OCI-LY3 (cell line): ENCODE measurements at regions not wholly inside any gene's neighbourhood (a gene's known extent, or its start where the extent isn't known, plus 50 kb on each side); places are given as distances from the start of the nearest gene placed in this dataset.

Experiments
- H2AFZ ChIP-seq: fragments of 200-600, 300-600 bp; shearing (Covaris generic); 2 replicates; pipeline ENCODE4 v1.6.0; 2014; ENCODE audit warnings: antibody characterized with exemption, low read depth, low read length
- H3K27ac ChIP-seq: fragments of 200-600, 300-600 bp; sonication (generic); 2 replicates; pipeline ENCODE4 v1.5.1; 2014; ENCODE audit warnings: mild to moderate bottlenecking, low read length, moderate library complexity, mixed read lengths
- H3K27me3 ChIP-seq: fragments of 200-600, 300-600 bp; sonication (generic); 2 replicates; pipeline ENCODE4 v1.6.1; 2014; ENCODE audit warnings: low read depth, low read length, mixed read lengths
- H3K36me3 ChIP-seq: fragments of 200-600, 300-600 bp; sonication (generic); replicated peaks from 2 replicates; pipeline ENCODE3; 2014; ENCODE audit warnings: low read depth, low read length, mixed read lengths
- H3K4me1 ChIP-seq: fragments of 300-600, 200-600 bp; sonication (generic); 2 replicates; pipeline ENCODE4 v1.6.1; 2014; ENCODE audit warnings: low read length, mixed read lengths
- H3K4me2 ChIP-seq: fragments of 200-600, 300-600 bp; sonication (generic); 2 replicates; pipeline ENCODE4 v1.6.1; 2014; ENCODE audit warnings: low read length, mixed read lengths
- H3K4me3 ChIP-seq: fragments of 300-600, 200-600 bp; sonication (generic); 2 replicates; pipeline ENCODE4 v1.5.1; 2014; ENCODE audit warnings: antibody characterized with exemption, mild to moderate bottlenecking, low read length, moderate library complexity
- H3K79me2 ChIP-seq: fragments of 300-600, 200-600 bp; shearing (Covaris generic); 2 replicates; pipeline ENCODE4 v1.6.1; 2014; ENCODE audit warnings: mild to moderate bottlenecking, low read length, mixed read lengths
- H3K9ac ChIP-seq: fragments of 300-600, 200-600 bp; shearing (Covaris generic); 2 replicates; pipeline ENCODE4 v1.6.0; 2014; ENCODE audit warnings: mild to moderate bottlenecking, low read length, moderate library complexity
- H3K9me3 ChIP-seq: fragments of 200-600, 300-600 bp; shearing (Covaris generic); 2 replicates; pipeline ENCODE4 v1.6.1; 2014; ENCODE audit warnings: low read length, mixed read lengths; ENCODE audit not compliant: insufficient read depth
- H4K20me1 ChIP-seq: fragments of 200-600, 300-600 bp; sonication (generic); 2 replicates; pipeline ENCODE4 v1.6.1; 2016; ENCODE audit warnings: low read length, mixed read lengths; ENCODE audit not compliant: insufficient read depth
- CTCF ChIP-seq: fragments of 200-600, 300-600 bp; sonication (generic); IDR thresholded peaks from 2 replicates; pipeline ENCODE4 v1.5.1; 2014; ENCODE audit warnings: antibody characterized with exemption, low read length, low read depth
- EZH2phosphoT487 ChIP-seq: fragments of 200-600 bp; shearing (Covaris generic); IDR thresholded peaks from 2 replicates; pipeline ENCODE4 v1.6.1; 2018; ENCODE audit warnings: antibody characterized with exemption, mixed run types, low read depth

DNA sequence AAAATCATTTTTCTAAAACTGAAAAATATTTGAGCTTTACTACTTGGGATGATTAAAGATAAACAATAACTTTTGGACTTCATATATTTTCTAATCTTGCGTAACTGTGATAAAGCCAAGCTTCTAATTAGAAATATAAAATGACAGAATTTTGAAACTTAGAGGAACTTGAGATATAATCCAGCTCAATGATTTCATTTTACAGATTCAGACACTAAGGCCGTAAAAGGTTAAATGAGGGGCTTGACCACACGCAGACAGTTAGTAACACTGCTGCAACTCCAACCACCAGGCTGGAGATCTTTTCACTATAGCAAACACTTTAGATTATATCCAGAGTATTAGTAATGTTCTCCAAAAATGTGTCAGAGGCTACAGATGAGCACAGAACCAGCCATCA, 445.5 kb downstream of the ZEB2 start:
- H3K27ac ChIP-seq = no peak overlapping the region
- H3K4me3 ChIP-seq = no peak overlapping the region
- TF ChIP-seq EZH2phosphoT487 (no peak), CTCF (no peak)
- H4K20me1 ChIP-seq = no peaks in the 10 kb centered on the region
- H3K4me1 ChIP-seq = no peaks in the 10 kb centered on the region
- no peak overlapping the region for H2AFZ ChIP-seq
- H3K79me2 ChIP-seq = no peaks in the 10 kb centered on the region
- no peaks in the 10 kb centered on the region for H3K36me3 ChIP-seq
- no peak overlapping the region for H3K4me2 ChIP-seq
- H3K9me3 ChIP-seq = no peaks in the 10 kb centered on the region
- H3K27me3 ChIP-seq = no peaks in the 10 kb centered on the region
- no peak overlapping the region for H3K9ac ChIP-seq

DNA sequence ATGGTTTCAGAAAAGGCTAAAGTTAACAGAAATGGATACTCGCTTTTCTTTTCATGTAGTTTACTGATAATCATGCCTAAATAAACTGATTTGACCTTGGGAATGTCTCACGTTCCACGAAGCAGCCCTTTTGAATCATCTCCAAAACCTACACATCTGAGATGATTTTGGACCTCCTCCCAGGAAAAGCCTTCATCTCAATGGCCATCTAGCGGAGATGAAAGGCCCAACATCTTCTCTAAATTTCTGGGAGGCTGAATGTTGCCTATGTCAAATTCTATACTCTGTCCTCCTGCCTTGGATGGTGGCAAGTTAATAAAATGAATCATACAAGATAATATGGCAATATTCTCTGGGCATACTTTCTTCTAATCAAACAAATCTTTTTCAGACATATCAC, 448.5 kb downstream of the ZEB2 start:
- H3K27ac ChIP-seq = no peak overlapping the region
- no peak overlapping the region for H3K9ac ChIP-seq
- H3K4me1 ChIP-seq = no peaks in the 10 kb centered on the region
- no peak overlapping the region for H3K4me3 ChIP-seq
- TF ChIP-seq CTCF (no peak), EZH2phosphoT487 (no peak)
- no peaks in the 10 kb centered on the region for H3K36me3 ChIP-seq
- H3K79me2 ChIP-seq = no peaks in the 10 kb centered on the region
- no peaks in the 10 kb centered on the region for H3K27me3 ChIP-seq
- no peak overlapping the region for H3K4me2 ChIP-seq
- no peaks in the 10 kb centered on the region for H4K20me1 ChIP-seq
- no peak overlapping the region for H2AFZ ChIP-seq
- H3K9me3 ChIP-seq = no peaks in the 10 kb centered on the region

DNA sequence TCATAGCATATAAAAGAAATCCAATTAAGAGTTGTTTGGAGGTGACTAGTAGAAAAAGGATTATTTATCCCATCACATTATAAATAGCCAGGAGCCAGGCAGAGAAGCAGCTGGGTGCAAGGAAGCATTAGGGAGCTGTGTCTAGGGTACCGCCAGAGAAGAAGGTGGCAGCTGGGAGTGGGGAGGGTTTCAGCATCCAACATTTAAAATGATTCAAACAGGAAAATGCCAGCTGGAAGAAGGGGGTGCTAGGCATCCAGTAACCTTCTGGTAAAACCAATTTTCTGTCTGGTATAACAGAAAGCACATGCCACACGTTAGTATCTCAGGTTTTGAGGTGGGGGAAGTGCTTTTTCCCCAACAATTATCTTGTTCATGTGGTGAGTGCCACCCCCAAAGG, 452.4 kb downstream of the ZEB2 start:
- H3K27ac ChIP-seq = no peak overlapping the region
- no peak overlapping the region for H2AFZ ChIP-seq
- no peaks in the 10 kb centered on the region for H3K27me3 ChIP-seq
- no peak overlapping the region for H3K4me3 ChIP-seq
- H3K9me3 ChIP-seq = no peaks in the 10 kb centered on the region
- no peak overlapping the region for H3K4me2 ChIP-seq
- H3K79me2 ChIP-seq = no peaks in the 10 kb centered on the region
- H3K9ac ChIP-seq = no peak overlapping the region
- H3K4me1 ChIP-seq = no peaks in the 10 kb centered on the region
- no peaks in the 10 kb centered on the region for H4K20me1 ChIP-seq
- H3K36me3 ChIP-seq = no peaks in the 10 kb centered on the region
- TF ChIP-seq EZH2phosphoT487 (no peak), CTCF (no peak)

- Histone ChIP-seq H3K9ac (no peak overlapping the region), H3K27ac (no peak overlapping the region), H3K79me2 (no peaks in the 10 kb centered on the region), H2AFZ (no peak overlapping the region), H4K20me1 (no peaks in the 10 kb centered on the region), H3K4me1 (no peaks in the 10 kb centered on the region), H3K36me3 (no peaks in the 10 kb centered on the region), H3K4me2 (no peak overlapping the region), H3K27me3 (no peaks in the 10 kb centered on the region), H3K9me3 (no peaks in the 10 kb centered on the region), H3K4me3 (no peak overlapping the region)
- TF ChIP-seq CTCF (no peak), EZH2phosphoT487 (no peak)
Measured at GRCh38 chr2:144063602-144064001, 456.3 kb downstream of the ZEB2 start.
